ENCODE measurements at regions not wholly inside any gene's neighbourhood (a gene's known extent, or its start where the extent isn't known, plus 50 kb on each side); places are given as distances from the start of the nearest gene placed in this dataset.

DNA sequence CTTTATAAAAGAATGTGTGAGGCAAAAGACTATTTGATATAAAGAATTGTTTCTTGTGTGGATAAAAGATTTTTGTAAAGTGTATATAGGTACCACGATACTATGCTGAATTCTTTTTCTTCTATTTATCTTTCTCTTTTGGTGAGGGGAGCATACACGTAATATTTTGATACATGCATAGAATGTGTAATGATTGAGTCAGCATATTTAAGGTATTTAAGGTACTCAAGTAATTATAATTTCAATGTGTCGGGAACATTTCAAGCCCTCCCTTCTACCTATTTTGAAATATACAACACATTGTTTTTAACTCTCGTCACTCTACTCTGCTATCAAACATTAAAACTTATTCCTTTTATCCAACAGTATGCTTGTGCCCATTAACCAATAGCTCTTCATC is 1221.6 kb upstream of the PHF14 start:
- Histone ChIP-seq H3K27ac (ENCODE audit: low read depth, low read length) (no peak overlapping the region), H3K4me3 (ENCODE audit: insufficient read depth, low read length, poor library complexity, severe bottlenecking) (no peak overlapping the region), H3K9me3 (ENCODE audit: insufficient read depth, low read length) (no peaks in the 10 kb centered on the region), H3K4me2 (ENCODE audit: low read depth, low read length, poor library complexity, severe bottlenecking) (no peak overlapping the region), H3K27me3 (ENCODE audit: low read length) (no peaks in the 10 kb centered on the region), H3K9me2 (replicated peaks; ENCODE audit: insufficient read depth, low read length) (no peaks in the 10 kb centered on the region; the same call in 1 of the 2 replicates), H3K79me2 (ENCODE audit: insufficient read depth, low read length) (no peaks in the 10 kb centered on the region), H3K36me3 (ENCODE audit: low read length) (no peaks in the 10 kb centered on the region), H3F3A (ENCODE audit: insufficient read depth) (no peaks in the 10 kb centered on the region), H4K20me1 (ENCODE audit: low read depth, low read length) (no peaks in the 10 kb centered on the region), H2AFZ (ENCODE audit: low read depth, low read length, severe bottlenecking) (no peak overlapping the region), H3K9ac (ENCODE audit: low read length) (no peak overlapping the region)
- TF ChIP-seq, protein P1, sequence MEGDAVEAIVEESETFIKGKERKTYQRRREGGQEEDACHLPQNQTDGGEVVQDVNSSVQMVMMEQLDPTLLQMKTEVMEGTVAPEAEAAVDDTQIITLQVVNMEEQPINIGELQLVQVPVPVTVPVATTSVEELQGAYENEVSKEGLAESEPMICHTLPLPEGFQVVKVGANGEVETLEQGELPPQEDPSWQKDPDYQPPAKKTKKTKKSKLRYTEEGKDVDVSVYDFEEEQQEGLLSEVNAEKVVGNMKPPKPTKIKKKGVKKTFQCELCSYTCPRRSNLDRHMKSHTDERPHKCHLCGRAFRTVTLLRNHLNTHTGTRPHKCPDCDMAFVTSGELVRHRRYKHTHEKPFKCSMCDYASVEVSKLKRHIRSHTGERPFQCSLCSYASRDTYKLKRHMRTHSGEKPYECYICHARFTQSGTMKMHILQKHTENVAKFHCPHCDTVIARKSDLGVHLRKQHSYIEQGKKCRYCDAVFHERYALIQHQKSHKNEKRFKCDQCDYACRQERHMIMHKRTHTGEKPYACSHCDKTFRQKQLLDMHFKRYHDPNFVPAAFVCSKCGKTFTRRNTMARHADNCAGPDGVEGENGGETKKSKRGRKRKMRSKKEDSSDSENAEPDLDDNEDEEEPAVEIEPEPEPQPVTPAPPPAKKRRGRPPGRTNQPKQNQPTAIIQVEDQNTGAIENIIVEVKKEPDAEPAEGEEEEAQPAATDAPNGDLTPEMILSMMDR (IDR thresholded peaks at IDR 0.05; ENCODE audit: insufficient read depth, low read length, poor library complexity, severe bottlenecking) = no peak
- TF ChIP-seq EZH2phosphoT487 (conservative IDR thresholded peaks at IDR 0.05; ENCODE audit: low read length) = no peak

DNA sequence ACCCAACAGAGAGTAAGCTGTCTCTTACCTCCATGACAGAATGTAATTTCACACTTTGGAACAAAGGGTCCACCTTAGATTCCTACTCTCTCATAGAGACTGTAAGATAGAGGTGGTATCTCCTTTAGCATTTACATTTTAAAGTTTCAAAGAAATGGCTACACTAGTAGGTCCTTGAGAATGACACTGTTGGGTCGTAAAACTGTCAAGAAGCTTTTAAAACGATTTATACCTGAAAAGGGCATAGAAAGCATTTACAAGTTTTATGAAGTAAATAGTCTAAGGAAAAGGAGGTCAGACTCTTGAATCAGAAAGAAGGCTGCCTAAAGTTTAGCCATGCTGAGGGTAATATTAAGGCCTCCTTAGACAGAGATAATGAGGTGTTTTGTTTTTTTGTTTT is 1212.4 kb upstream of the PHF14 start:
- H4K20me1 ChIP-seq (ENCODE audit: low read depth, low read length) = no peaks in the 10 kb centered on the region
- no peaks in the 10 kb centered on the region for H3K9me2 ChIP-seq (replicated peaks; ENCODE audit: insufficient read depth, low read length)
- no peaks in the 10 kb centered on the region for H3K79me2 ChIP-seq (ENCODE audit: insufficient read depth, low read length)
- no peak overlapping the region for H3K27ac ChIP-seq (ENCODE audit: low read depth, low read length)
- H2AFZ ChIP-seq (ENCODE audit: low read depth, low read length, severe bottlenecking) = no peak overlapping the region
- no peak overlapping the region for H3K4me3 ChIP-seq (ENCODE audit: insufficient read depth, low read length, poor library complexity, severe bottlenecking)
- H3K9ac ChIP-seq (ENCODE audit: low read length) = no peak overlapping the region
- no peak overlapping the region for H3K4me2 ChIP-seq (ENCODE audit: low read depth, low read length, poor library complexity, severe bottlenecking)
- H3K9me3 ChIP-seq (ENCODE audit: insufficient read depth, low read length) = no peaks in the 10 kb centered on the region
- H3F3A ChIP-seq (ENCODE audit: insufficient read depth) = peaks cover 6% of the 10 kb centered on the region; the same call in 1 of the 2 replicates
- no peaks in the 10 kb centered on the region for H3K36me3 ChIP-seq (ENCODE audit: low read length)
- TF ChIP-seq, protein P1 (IDR thresholded peaks at IDR 0.05; ENCODE audit: insufficient read depth, low read length, poor library complexity, severe bottlenecking) = no peak
- TF ChIP-seq EZH2phosphoT487 (conservative IDR thresholded peaks at IDR 0.05; ENCODE audit: low read length) = no peak
- H3K27me3 ChIP-seq (ENCODE audit: low read length) = no peaks in the 10 kb centered on the region

DNA sequence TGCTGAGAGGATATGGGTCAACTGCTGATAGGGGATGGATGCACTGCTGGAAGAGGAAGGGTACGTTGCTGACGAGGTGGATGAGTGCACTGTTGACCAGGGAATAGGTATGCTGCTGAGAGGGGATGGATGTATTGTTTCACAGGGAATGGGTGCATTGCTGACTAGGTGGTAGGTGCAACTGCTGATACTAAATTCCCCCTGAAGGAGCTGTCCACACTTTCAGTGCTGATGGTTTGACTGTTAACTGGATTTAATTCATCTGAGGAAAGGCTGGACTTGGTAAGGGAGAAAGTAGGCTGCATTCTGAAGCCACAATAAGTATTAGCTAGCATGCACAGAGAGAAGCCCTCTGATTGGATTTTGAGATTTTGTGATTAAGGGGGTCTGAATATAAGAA is 1196.8 kb upstream of the PHF14 start:
- Histone ChIP-seq H3K4me2 (ENCODE audit: low read depth, low read length, poor library complexity, severe bottlenecking) (no peak overlapping the region), H4K20me1 (ENCODE audit: low read depth, low read length) (no peaks in the 10 kb centered on the region), H3K9me3 (ENCODE audit: insufficient read depth, low read length) (no peaks in the 10 kb centered on the region), H3F3A (ENCODE audit: insufficient read depth) (no peaks in the 10 kb centered on the region), H3K36me3 (ENCODE audit: low read length) (no peaks in the 10 kb centered on the region), H3K27me3 (ENCODE audit: low read length) (no peaks in the 10 kb centered on the region), H3K79me2 (ENCODE audit: insufficient read depth, low read length) (no peaks in the 10 kb centered on the region), H3K27ac (ENCODE audit: low read depth, low read length) (no peak overlapping the region), H3K4me3 (ENCODE audit: insufficient read depth, low read length, poor library complexity, severe bottlenecking) (no peak overlapping the region), H3K9me2 (replicated peaks; ENCODE audit: insufficient read depth, low read length) (no peaks in the 10 kb centered on the region), H3K9ac (ENCODE audit: low read length) (no peak overlapping the region), H2AFZ (ENCODE audit: low read depth, low read length, severe bottlenecking) (no peak overlapping the region)
- no peak for TF ChIP-seq EZH2phosphoT487 (conservative IDR thresholded peaks at IDR 0.05; ENCODE audit: low read length)
- TF ChIP-seq, protein P1 (IDR thresholded peaks at IDR 0.05; ENCODE audit: insufficient read depth, low read length, poor library complexity, severe bottlenecking) = no peak
